WTC11 (cell line): ENCODE measurements at regions not wholly inside any gene's neighbourhood (a gene's known extent, or its start where the extent isn't known, plus 50 kb on each side); places are given as distances from the start of the nearest gene placed in this dataset.
"Not testable (repeated sequence)": the region's sequence is repeated elsewhere in the genome, so short reads cannot be mapped to it uniquely, and the experiment has no call there.

Source experiments
- ATAC-seq: fragments of 200-7000 bp; cut with Tn5 transposase; 2 replicates; pipeline ENCODE4 v1.10.0; 2021; ENCODE audit warnings: mild to moderate bottlenecking, moderate library complexity
- CTCF ChIA-PET: fragments of 300-600 bp; sonication (Branson Sonifier 250); formaldehyde crosslinking; loops from one replicate; lab custom pipeline; 2021; ENCODE audit warnings: antibody characterized with exemption; lab: Charles Lee
- POLR2A ChIA-PET: fragments of 350-600 bp; sonication (Branson Sonifier 250); formaldehyde crosslinking; loops from one replicate; lab custom pipeline; 2021; ENCODE audit warnings: antibody characterized with exemption; lab: Charles Lee
- DNase-seq: peaks from one replicate; pipeline ENCODE4 v3.0.0; 2021; ENCODE audit warnings: low spot score
- H3K27ac Mint-ChIP-seq: 2 replicates; pipeline ENCODE4 v1.8.0; 2021; ENCODE audit warnings: mixed read lengths
- H3K27me3 Mint-ChIP-seq: 2 replicates; pipeline ENCODE4 v1.8.0; 2021; ENCODE audit warnings: low read depth, mild to moderate bottlenecking, moderate library complexity, mixed read lengths
- H3K36me3 Mint-ChIP-seq: 2 replicates; pipeline ENCODE4 v1.8.0; 2021; ENCODE audit warnings: mixed read lengths
- H3K4me1 Mint-ChIP-seq: 2 replicates; pipeline ENCODE4 v1.8.0; 2022; ENCODE audit warnings: mixed read lengths
- H3K4me3 Mint-ChIP-seq: 2 replicates; pipeline ENCODE4 v1.8.0; 2021; ENCODE audit warnings: mild to moderate bottlenecking, moderate library complexity, mixed read lengths
- H3K9me3 Mint-ChIP-seq: 2 replicates; pipeline ENCODE4 v1.8.0; 2021; ENCODE audit warnings: mixed read lengths
- AR ChIP-seq: fragments of 250-450 bp; sonication (Bioruptor Pico); IDR thresholded peaks from 2 replicates; pipeline ENCODE4 v1.9.0; 2021; ENCODE audit warnings: mild to moderate bottlenecking
- E2F1 ChIP-seq: sonication (generic); formaldehyde crosslinking; IDR thresholded peaks from 2 replicates; pipeline ENCODE4 v1.8.0; 2022; ENCODE audit warnings: mild to moderate bottlenecking, missing genetic modification reagents
- E2F5 ChIP-seq: sonication (generic); formaldehyde crosslinking; IDR thresholded peaks from 2 replicates; pipeline ENCODE4 v1.8.1; 2022; ENCODE audit warnings: mild to moderate bottlenecking, moderate library complexity, missing genetic modification reagents
- ETV6 ChIP-seq: sonication (generic); formaldehyde crosslinking; IDR thresholded peaks from 2 replicates; pipeline ENCODE4 v1.8.1; 2022; ENCODE audit warnings: mild to moderate bottlenecking, missing genetic modification reagents
- FOXK1 ChIP-seq: sonication (generic); formaldehyde crosslinking; IDR thresholded peaks from 2 replicates; pipeline ENCODE4 v1.8.0; 2022; ENCODE audit warnings: mild to moderate bottlenecking, moderate library complexity, missing genetic modification reagents
- HMGA2 ChIP-seq: fragments of 250-450 bp; sonication (Bioruptor Pico); IDR thresholded peaks from 2 replicates; pipeline ENCODE4 v1.4.0; 2021; ENCODE audit warnings: mild to moderate bottlenecking, moderate library complexity
- IRF2 ChIP-seq: sonication (generic); formaldehyde crosslinking; IDR thresholded peaks from 2 replicates; pipeline ENCODE4 v1.8.0; 2022; ENCODE audit warnings: low read depth, missing genetic modification reagents, borderline replicate concordance
- NFYB ChIP-seq: sonication (generic); formaldehyde crosslinking; conservative IDR thresholded peaks from 2 replicates; pipeline ENCODE4 v1.8.0; 2022; ENCODE audit warnings: low read depth, missing genetic modification reagents
- RORB ChIP-seq: fragments of 250-450 bp; sonication (Bioruptor Pico); IDR thresholded peaks from 2 replicates; pipeline ENCODE4 v1.9.0; 2021; ENCODE audit warnings: mild to moderate bottlenecking
- ZBTB43 ChIP-seq: sonication (generic); formaldehyde crosslinking; IDR thresholded peaks from 2 replicates; pipeline ENCODE4 v1.8.1; 2023; ENCODE audit warnings: mild to moderate bottlenecking, missing genetic modification reagents
- ZNF138 ChIP-seq: sonication (generic); formaldehyde crosslinking; conservative IDR thresholded peaks from 2 replicates; pipeline ENCODE4 v1.8.1; 2022; ENCODE audit warnings: mild to moderate bottlenecking, moderate library complexity, missing genetic modification reagents
- ZNF396 ChIP-seq: fragments of 250-450 bp; sonication (Bioruptor Pico); IDR thresholded peaks from 2 replicates; pipeline ENCODE4 v1.8.0; 2021; ENCODE audit warnings: mild to moderate bottlenecking, moderate library complexity, borderline replicate concordance
- ZNF425 ChIP-seq: fragments of 250-450 bp; sonication (Bioruptor Pico); conservative IDR thresholded peaks from 2 replicates; pipeline ENCODE4 v1.9.0; 2021; ENCODE audit warnings: mild to moderate bottlenecking

GRCh38 chr9:96148634-96149532, 153.1 kb downstream of the HSD17B3 start (continued):
- TF ChIP-seq AR (CRISPR knock-in tag) (no peak), ZNF396 (CRISPR knock-in tag) (no peak)

GRCh38 chr9:96147029-96147428, 154.9 kb downstream of the HSD17B3 start:
- POLR2A ChIA-PET, H3K27me3 Mint-ChIP-seq, H3K27ac Mint-ChIP-seq, CTCF ChIA-PET, ATAC-seq, H3K4me1 Mint-ChIP-seq, H3K4me3 Mint-ChIP-seq, DNase-seq, H3K36me3 Mint-ChIP-seq: not testable (repeated sequence)
- peaks cover 13% of the 10 kb centered on the region for H3K9me3 Mint-ChIP-seq

- Mint-ChIP-seq H3K27ac (no peak overlapping the region), H3K9me3 (peaks cover 5% of the 10 kb centered on the region), H3K36me3 (no peaks in the 10 kb centered on the region), H3K4me3 (no peak overlapping the region), H3K27me3 (no peaks in the 10 kb centered on the region), H3K4me1 (peaks cover 32% of the 10 kb centered on the region)
- TF ChIP-seq AR (CRISPR knock-in tag) (no peak), ETV6 (CRISPR knock-in tag) (no peak)
- ChIA-PET POLR2A (interaction anchor here (0.7 kb wide), 1 partner anchor 175 kb away, joined by 3 read pairs; no protein-coding TSS in a partner anchor), CTCF (no interaction called here)
- DNase-seq (no peak), ATAC-seq (no peak)
Measured at GRCh38 chr9:96141666-96142065, 160.3 kb downstream of the HSD17B3 start.

GRCh38 chr9:96141128-96141474, 160.9 kb downstream of the HSD17B3 start:
- POLR2A ChIA-PET = no interaction called here
- TF ChIP-seq ZNF138 (CRISPR knock-in tag) (no peak), ZNF425 (CRISPR knock-in tag) (no peak), E2F1 (CRISPR knock-in tag) (no peak), ZBTB43 (CRISPR knock-in tag) (no peak), E2F5 (CRISPR knock-in tag) (no peak), ZNF396 (CRISPR knock-in tag) (no peak), HMGA2 (CRISPR knock-in tag) (no peak), NFYB (CRISPR knock-in tag) (no peak), FOXK1 (CRISPR knock-in tag) (no peak), IRF2 (CRISPR knock-in tag) (no peak), RORB (no peak)
- H3K27ac Mint-ChIP-seq = no peak overlapping the region
- no peaks in the 10 kb centered on the region for H3K36me3 Mint-ChIP-seq
- no peaks in the 10 kb centered on the region for H3K27me3 Mint-ChIP-seq
- ATAC-seq = no peak
- CTCF ChIA-PET = no interaction called here
- DNase-seq = no peak
- no peaks in the 10 kb centered on the region for H3K9me3 Mint-ChIP-seq
- no peak overlapping the region for H3K4me3 Mint-ChIP-seq
- peaks cover 33% of the 10 kb centered on the region for H3K4me1 Mint-ChIP-seq
